GM23338 (cell line): ENCODE measurements at regions not wholly inside any gene's neighbourhood (a gene's known extent, or its start where the extent isn't known, plus 50 kb on each side); places are given as distances from the start of the nearest gene placed in this dataset.

Experiments
- ATAC-seq: fragments of 200-7000 bp; cut with Tn5 transposase; 3 replicates; pipeline ENCODE4 v1.9.1; 2020
- DNase-seq: peaks from one replicate; pipeline ENCODE4 v3.0.0-alpha.2; 2015; ENCODE audit warnings: low spot score
- H2AFZ ChIP-seq: fragments of 200-600 bp; sonication (generic); 2 replicates; pipeline ENCODE4 v1.8.0; 2016; ENCODE audit warnings: antibody characterized with exemption, mild to moderate bottlenecking, moderate library complexity
- H3F3A ChIP-seq: fragments of 200-600 bp; sonication (generic); replicated peaks from 2 replicates; pipeline ENCODE4 v1.8.0; 2017; ENCODE audit warnings: antibody characterized with exemption, mixed run types, low read depth
- H3K27ac ChIP-seq: fragments of 200-600 bp; sonication (generic); 2 replicates; pipeline ENCODE4 v1.6.1; 2016; ENCODE audit warnings: low read depth
- H3K27me3 ChIP-seq: fragments of 200-600 bp; sonication (generic); 2 replicates; pipeline ENCODE4 v1.8.0; 2016; ENCODE audit warnings: mild to moderate bottlenecking, mixed run types, moderate library complexity; ENCODE audit not compliant: insufficient read depth
- H3K36me3 ChIP-seq: fragments of 200-600 bp; sonication (generic); 2 replicates; pipeline ENCODE4 v1.8.0; 2016; ENCODE audit warnings: mild to moderate bottlenecking; ENCODE audit not compliant: insufficient read depth
- H3K4me1 ChIP-seq: fragments of 200-600 bp; sonication (generic); 2 replicates; pipeline ENCODE4 v1.8.0; 2016; ENCODE audit warnings: mild to moderate bottlenecking, moderate library complexity; ENCODE audit not compliant: insufficient read depth
- H3K4me2 ChIP-seq: fragments of 200-600 bp; sonication (generic); 2 replicates; pipeline ENCODE4 v1.7.1; 2017; ENCODE audit warnings: mixed run types
- H3K4me3 ChIP-seq: fragments of 200-600 bp; sonication (generic); 2 replicates; pipeline ENCODE4 v1.6.1; 2016; ENCODE audit warnings: mixed run types
- H3K79me2 ChIP-seq: fragments of 200-600 bp; sonication (generic); replicated peaks from 2 replicates; pipeline ENCODE4 v1.8.0; 2017; ENCODE audit warnings: mild to moderate bottlenecking; ENCODE audit not compliant: insufficient read depth
- H3K9me2 ChIP-seq: fragments of 200-600 bp; sonication (generic); 2 replicates; pipeline ENCODE4 v1.8.0; 2017; ENCODE audit not compliant: insufficient read depth
- H4K20me1 ChIP-seq: fragments of 200-600 bp; sonication (generic); replicated peaks from 2 replicates; pipeline ENCODE4 v1.8.0; 2017; ENCODE audit warnings: mild to moderate bottlenecking; ENCODE audit not compliant: insufficient read depth
- H3K27ac Mint-ChIP-seq: 2 replicates; pipeline ENCODE4 v1.8.0; 2020; ENCODE audit warnings: inconsistent platforms, mild to moderate bottlenecking, moderate library complexity, mixed read lengths
- H3K27me3 Mint-ChIP-seq: 3 replicates; pipeline ENCODE4 v1.8.0; 2022; ENCODE audit warnings: low read depth, mild to moderate bottlenecking, moderate library complexity, mixed read lengths, inconsistent platforms; ENCODE audit not compliant: insufficient read depth, poor library complexity
- H3K36me3 Mint-ChIP-seq: 3 replicates; pipeline ENCODE4 v1.8.0; 2021; ENCODE audit warnings: low read depth, mild to moderate bottlenecking, inconsistent platforms, moderate library complexity, mixed read lengths
- H3K4me1 Mint-ChIP-seq: 3 replicates; pipeline ENCODE4 v1.8.0; 2020; ENCODE audit warnings: mild to moderate bottlenecking, inconsistent platforms, mixed read lengths
- H3K4me3 Mint-ChIP-seq: 3 replicates; pipeline ENCODE4 v1.8.0; 2021; ENCODE audit warnings: moderate library complexity, mild to moderate bottlenecking, inconsistent platforms, mixed read lengths
- H3K9me3 Mint-ChIP-seq: 3 replicates; pipeline ENCODE4 v1.8.0; 2020; ENCODE audit warnings: moderate library complexity, mild to moderate bottlenecking, inconsistent platforms, mixed read lengths
- CREB1 ChIP-seq: fragments of 250-450 bp; sonication (Bioruptor Pico); IDR thresholded peaks from 2 replicates; pipeline ENCODE4 v1.5.0; 2020; ENCODE audit warnings: low read depth, mild to moderate bottlenecking, moderate library complexity
- CTCF ChIP-seq, 2 experiments: fragments of 200-600 bp in 1 of 2; sonication (generic) in 1 of 2; conservative IDR thresholded peaks; 2 replicates each; pipeline versions ENCODE4 v1.5.1 to v1.6.1; 2016 to 2017; ENCODE audit warnings: antibody characterized with exemption in 2 of 2, low read depth in 2 of 2, mild to moderate bottlenecking in 2 of 2, moderate library complexity in 1 of 2
- EZH2 ChIP-seq: fragments of 200-600 bp; sonication (generic); IDR thresholded peaks from one replicate; pipeline ENCODE4 v1.8.0; 2017; ENCODE audit warnings: antibody characterized with exemption, mild to moderate bottlenecking, low read depth; ENCODE audit not compliant: unreplicated experiment
- EZH2phosphoT487 ChIP-seq: fragments of 200-600 bp; sonication (generic); IDR thresholded peaks from one replicate; pipeline ENCODE4 v1.8.1; 2018; ENCODE audit warnings: antibody characterized with exemption; ENCODE audit not compliant: unreplicated experiment
- JUNB ChIP-seq: IDR thresholded peaks from one replicate; pipeline ENCODE4 v1.6.1; 2016; ENCODE audit warnings: antibody characterized with exemption; ENCODE audit not compliant: unreplicated experiment
- POLR2AphosphoS5 ChIP-seq: IDR thresholded peaks from 2 replicates; pipeline ENCODE4 v1.6.1; 2016; ENCODE audit warnings: antibody characterized with exemption, low read depth
- ZNF114 ChIP-seq: fragments of 250-450 bp; sonication (Bioruptor Pico); IDR thresholded peaks from 2 replicates; pipeline ENCODE4 v1.5.0; 2020; ENCODE audit warnings: mild to moderate bottlenecking, moderate library complexity
- ZNF331 ChIP-seq: fragments of 250-450 bp; sonication (Bioruptor Pico); IDR thresholded peaks from 2 replicates; pipeline ENCODE4 v1.5.0; 2020; ENCODE audit warnings: low read depth, mild to moderate bottlenecking, moderate library complexity
- TF ChIP-seq, protein P1 (sequence below): IDR thresholded peaks from one replicate; pipeline ENCODE4 v1.6.1; 2018; ENCODE audit warnings: antibody characterized with exemption; ENCODE audit not compliant: unreplicated experiment
- TF ChIP-seq, protein P2 (sequence below): fragments of 250-450 bp; sonication (Bioruptor Pico); IDR thresholded peaks from 2 replicates; pipeline ENCODE4 v1.5.0; 2020; ENCODE audit warnings: mild to moderate bottlenecking, moderate library complexity

- TF ChIP-seq, protein P1, sequence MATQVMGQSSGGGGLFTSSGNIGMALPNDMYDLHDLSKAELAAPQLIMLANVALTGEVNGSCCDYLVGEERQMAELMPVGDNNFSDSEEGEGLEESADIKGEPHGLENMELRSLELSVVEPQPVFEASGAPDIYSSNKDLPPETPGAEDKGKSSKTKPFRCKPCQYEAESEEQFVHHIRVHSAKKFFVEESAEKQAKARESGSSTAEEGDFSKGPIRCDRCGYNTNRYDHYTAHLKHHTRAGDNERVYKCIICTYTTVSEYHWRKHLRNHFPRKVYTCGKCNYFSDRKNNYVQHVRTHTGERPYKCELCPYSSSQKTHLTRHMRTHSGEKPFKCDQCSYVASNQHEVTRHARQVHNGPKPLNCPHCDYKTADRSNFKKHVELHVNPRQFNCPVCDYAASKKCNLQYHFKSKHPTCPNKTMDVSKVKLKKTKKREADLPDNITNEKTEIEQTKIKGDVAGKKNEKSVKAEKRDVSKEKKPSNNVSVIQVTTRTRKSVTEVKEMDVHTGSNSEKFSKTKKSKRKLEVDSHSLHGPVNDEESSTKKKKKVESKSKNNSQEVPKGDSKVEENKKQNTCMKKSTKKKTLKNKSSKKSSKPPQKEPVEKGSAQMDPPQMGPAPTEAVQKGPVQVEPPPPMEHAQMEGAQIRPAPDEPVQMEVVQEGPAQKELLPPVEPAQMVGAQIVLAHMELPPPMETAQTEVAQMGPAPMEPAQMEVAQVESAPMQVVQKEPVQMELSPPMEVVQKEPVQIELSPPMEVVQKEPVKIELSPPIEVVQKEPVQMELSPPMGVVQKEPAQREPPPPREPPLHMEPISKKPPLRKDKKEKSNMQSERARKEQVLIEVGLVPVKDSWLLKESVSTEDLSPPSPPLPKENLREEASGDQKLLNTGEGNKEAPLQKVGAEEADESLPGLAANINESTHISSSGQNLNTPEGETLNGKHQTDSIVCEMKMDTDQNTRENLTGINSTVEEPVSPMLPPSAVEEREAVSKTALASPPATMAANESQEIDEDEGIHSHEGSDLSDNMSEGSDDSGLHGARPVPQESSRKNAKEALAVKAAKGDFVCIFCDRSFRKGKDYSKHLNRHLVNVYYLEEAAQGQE, result no peak
- TF ChIP-seq EZH2phosphoT487 (no peak), JUNB (no peak), EZH2 (no peak), POLR2AphosphoS5 (no peak), ZNF114 (CRISPR knock-in tag) (no peak), ZNF331 (CRISPR knock-in tag) (no peak)
These were observed 591.1 kb downstream of the ZPLD1 start (continued) for GRCh38 chr3:103025880-103026279.

GRCh38 chr3:103033841-103034240, 599.0 kb downstream of the ZPLD1 start:
- Histone ChIP-seq H3K4me2 (no peak overlapping the region), H3K36me3 (no peaks in the 10 kb centered on the region), H4K20me1 (no peaks in the 10 kb centered on the region), H3K27me3 (no peaks in the 10 kb centered on the region), H3K4me3 (no peak overlapping the region), H3F3A (no peaks in the 10 kb centered on the region), H3K79me2 (no peaks in the 10 kb centered on the region), H3K9me2 (0 out of 2 replicates have a peak, but pooled peaks cover 3% of the 10 kb centered on the region), H3K27ac (no peak overlapping the region), H3K4me1 (no peaks in the 10 kb centered on the region), H2AFZ (no peak overlapping the region)
- no peaks in the 10 kb centered on the region for H3K4me1 Mint-ChIP-seq
- ATAC-seq (no peak), DNase-seq (no peak)
- H3K4me3 Mint-ChIP-seq, result no peak overlapping the region
- no peak overlapping the region for H3K27ac Mint-ChIP-seq
- H3K27me3 Mint-ChIP-seq, result no peaks in the 10 kb centered on the region
- H3K9me3 Mint-ChIP-seq, result no peaks in the 10 kb centered on the region; the same call in 2 of the 3 replicates
- no peaks in the 10 kb centered on the region for H3K36me3 Mint-ChIP-seq
- TF ChIP-seq ZNF114 (CRISPR knock-in tag), result no peak
- no peak for TF ChIP-seq CTCF (conservative IDR thresholded peaks at IDR 0.05; ENCODE audit: low read depth in 2 of 2)
- no peak for TF ChIP-seq ZNF331 (CRISPR knock-in tag)
- TF ChIP-seq, protein P1, result no peak
- TF ChIP-seq EZH2phosphoT487, result no peak
- TF ChIP-seq, protein P2, sequence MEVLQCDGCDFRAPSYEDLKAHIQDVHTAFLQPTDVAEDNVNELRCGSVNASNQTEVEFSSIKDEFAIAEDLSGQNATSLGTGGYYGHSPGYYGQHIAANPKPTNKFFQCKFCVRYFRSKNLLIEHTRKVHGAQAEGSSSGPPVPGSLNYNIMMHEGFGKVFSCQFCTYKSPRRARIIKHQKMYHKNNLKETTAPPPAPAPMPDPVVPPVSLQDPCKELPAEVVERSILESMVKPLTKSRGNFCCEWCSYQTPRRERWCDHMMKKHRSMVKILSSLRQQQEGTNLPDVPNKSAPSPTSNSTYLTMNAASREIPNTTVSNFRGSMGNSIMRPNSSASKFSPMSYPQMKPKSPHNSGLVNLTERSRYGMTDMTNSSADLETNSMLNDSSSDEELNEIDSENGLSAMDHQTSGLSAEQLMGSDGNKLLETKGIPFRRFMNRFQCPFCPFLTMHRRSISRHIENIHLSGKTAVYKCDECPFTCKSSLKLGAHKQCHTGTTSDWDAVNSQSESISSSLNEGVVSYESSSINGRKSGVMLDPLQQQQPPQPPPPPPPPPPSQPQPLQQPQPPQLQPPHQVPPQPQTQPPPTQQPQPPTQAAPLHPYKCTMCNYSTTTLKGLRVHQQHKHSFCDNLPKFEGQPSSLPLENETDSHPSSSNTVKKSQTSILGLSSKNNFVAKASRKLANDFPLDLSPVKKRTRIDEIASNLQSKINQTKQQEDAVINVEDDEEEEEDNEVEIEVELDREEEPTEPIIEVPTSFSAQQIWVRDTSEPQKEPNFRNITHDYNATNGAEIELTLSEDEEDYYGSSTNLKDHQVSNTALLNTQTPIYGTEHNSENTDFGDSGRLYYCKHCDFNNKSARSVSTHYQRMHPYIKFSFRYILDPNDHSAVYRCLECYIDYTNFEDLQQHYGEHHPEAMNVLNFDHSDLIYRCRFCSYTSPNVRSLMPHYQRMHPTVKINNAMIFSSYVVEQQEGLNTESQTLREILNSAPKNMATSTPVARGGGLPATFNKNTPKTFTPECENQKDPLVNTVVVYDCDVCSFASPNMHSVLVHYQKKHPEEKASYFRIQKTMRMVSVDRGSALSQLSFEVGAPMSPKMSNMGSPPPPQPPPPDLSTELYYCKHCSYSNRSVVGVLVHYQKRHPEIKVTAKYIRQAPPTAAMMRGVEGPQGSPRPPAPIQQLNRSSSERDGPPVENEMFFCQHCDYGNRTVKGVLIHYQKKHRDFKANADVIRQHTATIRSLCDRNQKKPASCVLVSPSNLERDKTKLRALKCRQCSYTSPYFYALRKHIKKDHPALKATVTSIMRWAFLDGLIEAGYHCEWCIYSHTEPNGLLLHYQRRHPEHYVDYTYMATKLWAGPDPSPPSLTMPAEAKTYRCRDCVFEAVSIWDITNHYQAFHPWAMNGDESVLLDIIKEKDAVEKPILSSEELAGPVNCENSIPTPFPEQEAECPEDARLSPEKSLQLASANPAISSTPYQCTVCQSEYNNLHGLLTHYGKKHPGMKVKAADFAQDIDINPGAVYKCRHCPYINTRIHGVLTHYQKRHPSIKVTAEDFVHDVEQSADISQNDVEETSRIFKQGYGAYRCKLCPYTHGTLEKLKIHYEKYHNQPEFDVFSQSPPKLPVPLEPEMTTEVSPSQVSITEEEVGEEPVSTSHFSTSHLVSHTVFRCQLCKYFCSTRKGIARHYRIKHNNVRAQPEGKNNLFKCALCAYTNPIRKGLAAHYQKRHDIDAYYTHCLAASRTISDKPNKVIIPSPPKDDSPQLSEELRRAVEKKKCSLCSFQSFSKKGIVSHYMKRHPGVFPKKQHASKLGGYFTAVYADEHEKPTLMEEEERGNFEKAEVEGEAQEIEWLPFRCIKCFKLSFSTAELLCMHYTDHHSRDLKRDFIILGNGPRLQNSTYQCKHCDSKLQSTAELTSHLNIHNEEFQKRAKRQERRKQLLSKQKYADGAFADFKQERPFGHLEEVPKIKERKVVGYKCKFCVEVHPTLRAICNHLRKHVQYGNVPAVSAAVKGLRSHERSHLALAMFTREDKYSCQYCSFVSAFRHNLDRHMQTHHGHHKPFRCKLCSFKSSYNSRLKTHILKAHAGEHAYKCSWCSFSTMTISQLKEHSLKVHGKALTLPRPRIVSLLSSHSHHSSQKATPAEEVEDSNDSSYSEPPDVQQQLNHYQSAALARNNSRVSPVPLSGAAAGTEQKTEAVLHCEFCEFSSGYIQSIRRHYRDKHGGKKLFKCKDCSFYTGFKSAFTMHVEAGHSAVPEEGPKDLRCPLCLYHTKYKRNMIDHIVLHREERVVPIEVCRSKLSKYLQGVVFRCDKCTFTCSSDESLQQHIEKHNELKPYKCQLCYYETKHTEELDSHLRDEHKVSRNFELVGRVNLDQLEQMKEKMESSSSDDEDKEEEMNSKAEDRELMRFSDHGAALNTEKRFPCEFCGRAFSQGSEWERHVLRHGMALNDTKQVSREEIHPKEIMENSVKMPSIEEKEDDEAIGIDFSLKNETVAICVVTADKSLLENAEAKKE (CRISPR knock-in tag), result no peak
- no peak for TF ChIP-seq CREB1
